GM12878 (cell line): ENCODE measurements at regions not wholly inside any gene's neighbourhood (a gene's known extent, or its start where the extent isn't known, plus 50 kb on each side); places are given as distances from the start of the nearest gene placed in this dataset.

ENCODE experiments used
- HDAC2 ChIP-seq: fragments of 200-600 bp; sonication (generic); IDR thresholded peaks from 2 replicates; pipeline ENCODE4 v1.6.1; 2017
- POLR2A ChIP-seq: IDR thresholded peaks from 2 replicates; pipeline ENCODE4 v1.6.1; 2011; ENCODE audit warnings: low read depth, mild to moderate bottlenecking, low read length

- TF ChIP-seq HDAC2, result no peak
- no peak for TF ChIP-seq POLR2A
Observed at GRCh38 chr6:131387562-131388447, 185.2 kb upstream of the ARG1 start.
